ENCODE measurements at regions not wholly inside any gene's neighbourhood (a gene's known extent, or its start where the extent isn't known, plus 50 kb on each side); places are given as distances from the start of the nearest gene placed in this dataset.
"Not testable (repeated sequence)": the region's sequence is repeated elsewhere in the genome, so short reads cannot be mapped to it uniquely, and the experiment has no call there.

- not testable (repeated sequence) for TF ChIP-seq CTCF, POLR2A (IDR thresholded peaks at IDR 0.05)
Observed at GRCh38 chr9:71508141-71508540, 260.2 kb downstream of the CEMIP2 start.
